ENCODE measurements at regions not wholly inside any gene's neighbourhood (a gene's known extent, or its start where the extent isn't known, plus 50 kb on each side); places are given as distances from the start of the nearest gene placed in this dataset.

DNA sequence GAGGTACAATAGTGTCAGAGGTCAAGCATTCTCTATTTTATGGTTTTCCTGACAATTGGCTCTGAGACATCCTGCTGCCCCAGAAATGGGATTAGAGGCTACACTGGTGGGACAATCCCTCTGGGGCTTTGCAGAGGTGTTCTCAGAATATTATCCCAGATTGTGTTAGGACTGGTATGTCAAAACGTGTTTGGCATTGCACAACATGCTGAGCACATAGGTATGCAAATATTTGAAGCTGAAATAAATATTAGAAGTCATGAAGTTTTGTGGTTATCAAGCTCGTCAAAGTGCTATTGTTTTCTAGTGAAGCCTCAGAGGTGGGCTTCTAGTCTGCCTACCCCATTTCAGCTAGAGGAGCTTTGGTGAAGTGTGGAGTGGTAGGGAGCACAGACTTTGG, 304.4 kb downstream of the MAN2A1 start:
- TF ChIP-seq, protein P1, sequence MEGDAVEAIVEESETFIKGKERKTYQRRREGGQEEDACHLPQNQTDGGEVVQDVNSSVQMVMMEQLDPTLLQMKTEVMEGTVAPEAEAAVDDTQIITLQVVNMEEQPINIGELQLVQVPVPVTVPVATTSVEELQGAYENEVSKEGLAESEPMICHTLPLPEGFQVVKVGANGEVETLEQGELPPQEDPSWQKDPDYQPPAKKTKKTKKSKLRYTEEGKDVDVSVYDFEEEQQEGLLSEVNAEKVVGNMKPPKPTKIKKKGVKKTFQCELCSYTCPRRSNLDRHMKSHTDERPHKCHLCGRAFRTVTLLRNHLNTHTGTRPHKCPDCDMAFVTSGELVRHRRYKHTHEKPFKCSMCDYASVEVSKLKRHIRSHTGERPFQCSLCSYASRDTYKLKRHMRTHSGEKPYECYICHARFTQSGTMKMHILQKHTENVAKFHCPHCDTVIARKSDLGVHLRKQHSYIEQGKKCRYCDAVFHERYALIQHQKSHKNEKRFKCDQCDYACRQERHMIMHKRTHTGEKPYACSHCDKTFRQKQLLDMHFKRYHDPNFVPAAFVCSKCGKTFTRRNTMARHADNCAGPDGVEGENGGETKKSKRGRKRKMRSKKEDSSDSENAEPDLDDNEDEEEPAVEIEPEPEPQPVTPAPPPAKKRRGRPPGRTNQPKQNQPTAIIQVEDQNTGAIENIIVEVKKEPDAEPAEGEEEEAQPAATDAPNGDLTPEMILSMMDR (IDR thresholded peaks at IDR 0.05) = no peak
- no peak for TF ChIP-seq POLR2A (IDR thresholded peaks at IDR 0.05)
